GM19395 (cell line): ENCODE measurements at regions not wholly inside any gene's neighbourhood (a gene's known extent, or its start where the extent isn't known, plus 50 kb on each side); places are given as distances from the start of the nearest gene placed in this dataset.

Source experiments
- ATAC-seq: cut with Tn5 transposase; IDR thresholded peaks from one replicate; pipeline ENCODE4 v1.9.1; 2021; ENCODE audit warnings: mild to moderate bottlenecking, moderate library complexity; ENCODE audit not compliant: unreplicated experiment

DNA sequence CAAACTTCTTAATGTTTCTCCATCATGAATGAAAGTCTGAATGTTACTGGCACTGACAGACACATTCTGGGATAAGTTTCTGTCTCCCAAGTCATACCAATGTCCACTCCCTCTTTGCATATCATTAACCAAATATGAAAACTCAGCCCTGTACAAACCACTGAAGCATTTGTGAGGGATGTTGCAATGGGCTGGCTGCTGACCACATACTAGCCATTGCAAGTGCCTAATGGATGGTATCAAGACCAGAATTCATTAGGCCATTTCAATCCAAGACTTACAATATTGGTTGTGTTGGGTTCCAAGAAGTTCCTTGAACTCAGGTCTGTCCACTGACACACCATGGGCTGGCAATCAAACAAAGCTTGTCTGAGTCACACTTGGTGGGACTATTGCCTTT lies 73.8 kb downstream of the CBLN2 start:
- ATAC-seq = no peak

DNA sequence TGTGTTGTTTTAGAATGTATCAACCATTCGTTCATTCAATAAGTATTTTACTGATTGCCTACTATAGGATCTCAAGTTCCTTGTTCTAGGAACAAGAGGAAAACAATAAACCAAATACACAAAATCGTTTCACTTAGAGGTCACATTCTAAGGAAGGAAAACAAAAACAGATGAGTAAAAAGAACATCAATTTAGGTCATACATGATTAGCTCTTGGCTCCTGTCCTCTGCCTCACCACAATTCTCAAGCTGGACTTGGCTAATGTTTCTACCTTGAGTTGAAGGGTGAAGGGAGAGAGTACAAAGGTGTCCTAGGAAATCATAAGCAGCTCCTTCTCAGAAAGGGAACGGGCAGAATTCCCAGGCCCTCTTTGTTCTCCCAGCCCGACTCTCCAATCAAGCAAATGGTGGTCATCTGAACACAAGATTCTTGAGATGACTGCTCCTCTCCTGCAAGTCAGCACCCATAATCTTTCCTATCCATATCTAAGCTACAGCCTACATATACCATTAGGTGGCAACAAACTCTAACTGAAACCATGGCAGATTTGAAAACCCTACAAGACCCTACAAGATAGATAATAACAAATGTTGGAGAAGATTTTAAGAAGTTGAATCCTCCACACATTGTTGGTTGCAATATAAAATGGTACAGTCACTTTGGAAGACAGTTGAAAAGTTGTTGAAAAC lies 76.0 kb downstream of the CBLN2 start:
- ATAC-seq = peak; percentile 53

DNA sequence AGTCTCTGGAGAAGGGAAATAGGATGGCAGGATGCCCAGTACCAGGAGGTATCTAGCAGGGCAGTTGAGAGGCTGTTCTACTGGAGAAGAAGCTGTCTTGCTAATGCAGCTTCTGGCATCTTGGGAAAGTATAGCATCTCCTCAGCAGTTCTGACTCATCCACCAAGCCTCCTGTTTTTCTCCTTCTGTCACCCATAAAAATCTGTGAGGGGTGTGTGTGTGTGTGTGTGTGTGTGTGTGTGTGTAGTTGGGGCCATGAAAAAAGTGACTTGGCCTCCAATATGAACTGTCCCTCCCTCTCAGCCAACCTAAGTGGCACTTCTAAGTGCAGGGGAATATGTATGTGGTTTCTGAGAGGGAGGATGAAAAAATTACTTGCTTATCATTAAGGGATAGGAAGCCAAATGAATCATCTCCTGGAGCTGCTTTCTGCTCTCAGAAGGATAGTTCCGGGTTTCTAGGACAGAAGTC lies 83.9 kb downstream of the CBLN2 start:
- ATAC-seq = no peak

DNA sequence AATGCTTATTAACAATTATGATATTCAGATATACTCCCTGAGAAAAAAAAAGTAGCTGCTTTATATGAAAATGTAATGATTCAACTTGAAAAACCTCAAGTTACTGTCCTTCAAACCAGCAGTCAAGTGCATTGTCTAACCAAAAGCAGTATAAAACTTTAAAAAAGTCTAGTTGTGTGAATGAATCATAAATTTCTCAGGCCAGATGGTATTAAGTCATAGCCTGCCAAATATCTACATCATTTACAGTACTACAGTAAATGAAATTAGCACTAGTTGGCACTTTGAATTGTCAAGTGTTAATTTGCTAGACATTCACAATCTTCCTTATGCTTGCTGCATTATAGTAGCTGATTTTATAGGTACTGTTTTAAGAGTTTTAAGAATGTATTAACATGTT lies 85.9 kb downstream of the CBLN2 start:
- no peak for ATAC-seq

DNA sequence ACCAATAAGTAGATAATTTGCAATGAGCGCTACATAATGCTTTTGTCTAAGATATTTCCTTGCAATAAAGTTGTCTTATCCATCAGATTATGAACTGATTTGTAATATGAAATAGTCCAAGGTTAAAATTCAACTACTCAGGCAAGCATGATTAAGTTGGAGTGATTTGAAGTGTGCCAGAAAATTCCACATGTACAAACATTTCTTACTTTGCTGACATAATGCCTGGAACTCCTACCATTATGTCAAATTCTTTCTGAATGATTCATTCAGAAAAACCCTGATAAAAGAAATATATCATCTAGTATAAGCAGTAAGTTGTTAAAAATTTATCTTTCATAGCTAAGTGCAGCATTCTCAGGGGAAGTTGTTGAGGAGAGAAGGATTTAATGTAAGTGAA lies 87.3 kb downstream of the CBLN2 start:
- ATAC-seq = no peak

DNA sequence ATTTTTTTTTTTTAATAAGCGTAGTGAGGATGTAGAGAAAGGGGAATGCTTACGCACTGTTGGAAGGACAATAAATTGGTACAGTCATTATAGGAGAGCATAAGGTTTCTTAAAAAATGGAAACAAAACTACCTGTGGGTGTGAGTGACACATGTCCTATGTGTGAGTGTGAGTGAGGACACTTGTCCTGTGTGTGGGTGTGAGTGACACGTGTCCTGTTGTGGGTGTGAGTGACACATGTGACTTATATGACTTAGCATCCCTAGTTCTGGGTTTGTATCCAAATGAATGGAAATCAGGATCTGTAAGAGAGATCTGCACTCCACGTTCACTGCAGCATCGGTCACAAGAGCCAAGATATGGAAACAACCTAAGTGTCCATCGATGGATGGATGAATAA lies 91.8 kb downstream of the CBLN2 start:
- no peak for ATAC-seq

DNA sequence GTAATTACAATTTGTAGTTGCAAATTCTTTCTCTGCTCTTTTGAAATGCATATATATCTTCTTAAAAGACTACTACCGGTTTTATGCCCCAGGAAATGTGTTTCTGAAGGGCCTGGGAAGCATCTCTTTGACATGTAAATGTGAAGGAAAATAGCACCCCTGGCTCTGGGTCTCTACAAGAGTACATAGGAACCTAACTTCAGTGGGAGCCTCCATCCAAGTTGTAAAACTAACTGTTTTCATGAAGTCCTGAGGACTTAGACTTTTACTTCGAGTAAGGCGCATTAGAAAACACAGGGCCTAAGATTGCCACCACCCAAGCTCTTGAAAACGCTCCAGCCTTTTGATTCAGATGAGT lies 99.4 kb downstream of the CBLN2 start:
- no peak for ATAC-seq

DNA sequence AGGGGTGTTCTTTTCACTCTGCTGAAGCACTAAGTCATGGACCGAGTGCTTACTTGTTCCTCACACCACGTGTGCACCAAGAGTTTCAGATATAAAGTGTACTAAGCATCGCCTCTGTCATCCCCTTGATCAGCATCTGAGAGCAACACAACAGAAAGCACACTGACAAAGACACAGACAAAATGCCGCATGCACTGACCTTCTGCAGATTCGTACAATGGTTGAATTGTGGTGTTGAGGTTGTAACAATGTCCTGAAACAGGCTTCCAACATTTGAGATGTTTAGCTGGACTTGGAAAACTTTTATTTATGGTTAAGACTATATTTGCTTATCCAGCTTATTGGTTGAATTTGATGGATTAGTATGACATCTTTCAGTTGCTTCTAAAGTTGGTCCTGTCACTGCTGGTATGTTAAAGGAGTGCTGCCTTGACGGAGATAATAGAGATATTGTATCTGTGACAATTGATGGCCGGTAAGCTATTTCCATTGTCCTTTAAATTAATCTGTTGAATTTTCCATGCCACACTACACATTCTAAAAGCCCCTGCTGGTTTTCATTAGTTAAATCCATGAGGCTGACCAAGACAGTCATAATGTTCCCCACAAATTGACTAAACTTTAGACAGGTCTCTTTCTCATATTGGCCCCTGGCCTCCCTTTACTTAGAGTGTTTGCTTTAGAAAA lies 99.9 kb downstream of the CBLN2 start:
- ATAC-seq = no peak

DNA sequence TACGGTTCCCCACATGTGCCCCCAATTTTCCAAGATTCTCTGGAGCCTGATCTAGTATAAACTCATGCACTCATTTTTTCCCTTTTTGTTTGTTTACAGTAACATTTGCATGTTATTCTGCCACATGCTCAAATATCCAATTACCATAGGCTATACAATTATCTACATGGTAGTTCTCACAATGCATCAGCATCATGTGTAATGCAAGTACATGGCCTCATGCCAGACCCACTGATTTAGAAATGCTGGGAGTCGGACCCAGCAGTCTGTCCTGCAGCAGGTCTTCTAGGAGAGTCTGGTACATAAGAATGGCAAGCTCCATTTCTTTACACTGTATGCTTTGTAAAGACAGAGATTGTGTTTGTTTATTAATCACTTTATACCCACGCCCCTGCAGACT lies 107.7 kb downstream of the CBLN2 start:
- no peak for ATAC-seq

DNA sequence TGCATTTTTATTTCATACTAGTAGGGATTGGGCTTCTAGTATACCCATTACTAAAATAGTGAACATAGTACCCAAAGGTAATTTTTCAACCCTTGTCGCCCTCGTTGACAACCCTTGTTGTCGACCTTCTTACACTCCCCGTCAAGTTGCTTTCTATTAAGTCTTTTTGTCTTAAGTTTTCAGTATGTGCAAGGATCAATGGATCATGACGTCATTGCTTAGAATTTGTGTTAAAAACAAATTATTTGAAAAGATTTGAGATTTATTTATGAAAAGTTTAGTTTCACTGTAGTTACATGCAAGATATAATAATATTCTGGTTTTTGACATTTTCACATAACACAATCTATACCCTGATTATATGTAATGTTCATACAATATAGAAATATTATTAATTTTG lies 110.4 kb downstream of the CBLN2 start:
- ATAC-seq = no peak

DNA sequence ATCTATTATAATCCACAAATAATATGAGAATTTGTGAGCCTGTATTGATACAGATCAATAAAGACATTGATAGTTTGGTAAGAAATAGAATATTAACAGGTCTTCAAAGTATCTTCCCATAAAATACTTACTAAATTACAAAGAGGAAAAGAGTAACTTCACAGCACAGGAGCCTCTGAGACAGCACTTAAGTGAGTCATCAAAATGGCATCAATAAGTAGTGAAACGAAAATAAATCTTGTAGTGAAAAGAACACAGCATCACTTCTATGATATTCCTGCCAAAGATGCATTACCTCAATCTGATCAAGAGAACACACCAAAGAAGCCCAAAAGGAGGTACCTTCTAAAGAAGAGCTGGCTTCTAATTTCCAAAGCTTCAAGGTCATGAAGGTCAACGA lies 116.4 kb downstream of the CBLN2 start:
- ATAC-seq = no peak

DNA sequence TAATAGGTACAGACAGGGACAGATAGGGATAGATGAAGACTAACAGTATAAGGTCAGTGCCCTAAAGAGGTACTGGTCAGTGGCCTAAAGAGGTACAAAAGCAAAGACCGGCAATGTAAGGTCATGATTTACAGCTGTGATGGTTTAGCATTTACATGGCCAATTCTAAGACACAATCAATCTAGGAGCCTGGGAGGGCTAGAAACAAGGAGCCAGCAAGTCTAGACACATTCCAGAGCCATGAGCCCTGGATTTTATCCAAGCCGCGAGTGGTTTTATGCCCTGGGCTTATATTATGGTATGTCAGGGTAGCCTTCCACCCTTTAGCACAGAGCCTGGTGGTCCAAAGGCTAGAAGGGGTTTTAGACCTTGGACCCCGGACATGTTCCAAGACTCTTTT lies 124.2 kb downstream of the CBLN2 start:
- ATAC-seq = no peak

DNA sequence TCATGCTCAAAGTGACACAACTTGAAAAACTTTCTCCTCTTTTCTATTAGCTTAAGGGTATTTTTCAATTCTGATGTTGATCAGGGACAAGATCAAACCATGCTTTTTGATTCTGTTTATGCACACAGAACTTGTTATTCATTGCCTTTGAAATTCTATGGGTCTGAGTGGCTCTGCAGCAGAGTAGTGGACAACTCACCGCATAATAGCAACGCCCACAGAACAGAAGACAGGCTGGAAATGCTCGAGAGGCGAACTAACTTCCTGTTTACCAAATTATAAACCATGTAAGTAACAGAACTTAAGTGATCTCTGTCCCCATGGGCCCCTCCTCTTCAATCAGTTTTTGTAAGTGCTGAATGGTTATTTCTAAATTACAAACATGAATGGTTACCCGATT lies 131.2 kb downstream of the CBLN2 start:
- ATAC-seq = no peak

DNA sequence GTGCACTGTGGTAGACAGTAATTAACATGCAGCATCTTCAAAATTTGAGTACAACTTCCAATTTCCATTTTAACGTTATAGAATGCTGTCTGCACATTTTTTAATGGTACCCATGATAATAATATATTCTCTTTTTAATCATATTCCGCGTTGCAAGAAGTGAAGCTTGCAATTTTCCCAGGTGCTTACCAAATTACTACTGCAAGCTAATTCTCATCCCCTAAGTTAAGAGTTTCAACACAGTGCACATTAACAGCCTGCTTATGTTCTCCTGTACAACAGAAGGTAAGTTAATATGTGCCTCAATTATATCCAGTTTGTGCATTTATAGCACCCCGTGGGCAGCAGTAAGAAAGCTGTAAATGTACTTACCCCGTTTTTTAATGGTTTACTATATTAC lies 132.9 kb downstream of the CBLN2 start:
- no peak for ATAC-seq

DNA sequence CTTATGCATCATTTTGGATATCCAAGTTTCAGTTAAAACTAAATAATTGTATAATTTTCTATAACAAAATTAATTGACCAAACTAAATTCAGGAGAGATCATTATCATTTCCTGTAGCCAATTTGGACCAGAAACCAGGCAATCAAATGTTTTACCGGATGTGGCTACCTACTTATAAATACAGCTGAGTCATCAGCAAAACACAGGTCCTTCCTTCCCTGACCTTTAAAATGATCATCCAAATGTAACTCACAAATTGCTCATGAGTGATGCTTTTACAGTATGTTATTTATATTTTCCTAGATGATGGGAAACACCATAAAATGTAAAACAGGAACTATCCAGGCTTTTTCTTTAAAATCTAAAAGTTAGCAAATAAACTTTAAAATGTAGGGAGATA lies 133.7 kb downstream of the CBLN2 start:
- no peak for ATAC-seq

DNA sequence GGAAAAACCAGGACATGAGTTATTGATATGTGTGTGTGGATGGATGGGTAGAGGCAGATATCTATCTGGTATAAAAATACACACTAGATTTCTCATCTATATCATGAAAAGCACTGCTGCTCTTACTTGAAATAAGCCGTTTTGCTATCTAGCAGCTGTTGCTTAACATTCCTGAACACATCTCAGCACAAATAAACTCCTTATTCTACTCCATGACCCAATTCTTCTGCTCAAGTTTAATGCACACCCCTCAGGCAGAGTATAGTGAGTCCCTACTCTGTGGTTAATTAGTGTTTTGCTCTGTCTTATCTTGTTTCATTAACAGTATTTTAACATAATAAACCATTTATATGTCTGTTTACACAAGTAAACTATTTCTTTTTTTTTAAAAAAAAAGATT lies 134.2 kb downstream of the CBLN2 start:
- ATAC-seq = no peak

DNA sequence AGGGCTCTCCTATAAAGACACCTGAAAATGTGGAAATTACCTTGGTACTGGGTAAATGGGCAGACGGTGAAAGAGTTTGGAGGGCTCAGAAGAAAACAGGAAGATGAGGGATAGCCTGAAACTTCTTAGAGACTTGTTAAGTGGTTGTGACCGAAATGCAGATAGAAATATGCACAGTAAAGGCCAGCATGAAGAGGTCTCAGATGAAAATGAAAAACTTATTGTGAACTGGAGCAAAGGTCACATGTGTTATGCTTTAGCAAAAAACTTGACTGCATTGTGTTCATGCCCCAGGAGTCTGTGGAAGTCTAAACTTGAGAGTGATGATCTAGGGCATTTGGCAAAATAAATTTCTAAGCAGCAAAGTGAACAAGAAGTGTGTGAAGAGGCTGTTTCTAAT lies 137.1 kb downstream of the CBLN2 start:
- no peak for ATAC-seq

DNA sequence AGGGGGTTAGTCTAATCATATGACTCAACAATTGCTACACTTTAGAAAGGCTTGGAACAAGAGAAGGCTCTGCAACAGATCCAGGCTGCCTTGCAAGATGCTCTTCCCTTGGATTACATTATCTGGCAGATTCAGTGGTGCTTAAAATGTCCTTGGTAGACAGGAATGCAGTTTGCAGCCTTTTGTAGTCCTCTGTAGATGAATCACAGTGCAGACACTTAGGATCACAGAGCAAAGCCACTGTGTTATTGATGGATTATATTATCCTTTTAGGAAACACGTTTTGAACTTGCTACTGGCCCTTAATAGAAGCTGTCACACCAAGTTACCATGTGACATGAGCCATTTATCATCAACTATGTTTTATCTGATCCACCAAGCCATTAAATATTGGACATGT lies 152.2 kb downstream of the CBLN2 start:
- no peak for ATAC-seq

DNA sequence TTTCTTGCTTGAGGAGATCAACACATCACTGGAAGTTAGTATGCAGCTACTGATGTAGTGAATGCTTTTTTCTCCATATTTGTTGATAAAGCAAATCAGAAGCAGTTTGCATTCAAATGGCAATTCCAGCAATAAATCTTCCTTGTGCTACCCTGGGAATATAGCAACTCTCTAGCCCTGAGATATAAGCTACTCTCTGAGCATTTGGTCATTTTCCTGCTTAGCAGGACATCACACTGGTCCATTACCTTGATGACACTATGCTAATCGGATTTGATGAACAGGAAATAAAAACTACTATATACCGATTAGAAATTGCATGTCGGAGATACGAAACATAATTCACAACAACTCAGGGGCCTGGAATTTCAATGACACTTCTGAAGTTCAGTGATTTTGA lies 152.7 kb downstream of the CBLN2 start:
- no peak for ATAC-seq

DNA sequence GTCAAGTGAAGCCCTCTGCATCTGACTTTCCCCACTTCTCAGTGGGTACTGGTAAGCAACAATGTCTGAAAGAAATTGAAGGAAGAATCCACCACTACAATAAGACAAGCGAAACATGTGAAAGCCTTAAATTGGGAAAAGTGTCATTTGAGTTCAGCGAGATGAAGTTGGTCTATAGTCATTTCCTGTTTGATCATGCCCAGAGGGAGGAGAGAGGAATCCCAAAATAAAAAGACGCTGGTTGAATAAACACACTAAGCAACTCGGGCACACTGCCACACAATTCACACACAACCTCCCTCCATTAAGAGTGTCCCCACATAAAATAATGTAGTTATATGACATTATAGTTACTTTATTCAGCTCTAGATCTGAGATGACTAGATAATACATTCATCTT lies 166.1 kb downstream of the CBLN2 start:
- no peak for ATAC-seq

DNA sequence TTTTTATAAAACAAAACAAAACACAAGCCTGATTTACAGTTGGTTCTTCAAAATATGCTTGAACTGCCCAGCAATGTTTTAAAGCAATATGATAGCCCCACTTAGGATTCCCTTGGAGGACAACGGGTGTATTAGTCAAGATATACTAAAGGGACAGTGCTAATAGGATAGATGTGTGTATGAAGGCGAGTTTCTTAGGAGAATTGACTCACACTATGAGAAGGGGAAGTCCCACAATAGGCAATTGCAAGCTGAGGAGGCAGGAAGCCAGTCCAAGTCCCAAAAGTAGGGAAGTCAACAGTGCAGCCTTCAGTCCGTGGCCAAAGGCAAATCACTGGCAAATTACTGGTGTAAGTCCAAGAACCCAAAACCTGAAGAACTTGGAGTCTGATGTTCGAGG lies 167.9 kb downstream of the CBLN2 start:
- ATAC-seq = no peak

DNA sequence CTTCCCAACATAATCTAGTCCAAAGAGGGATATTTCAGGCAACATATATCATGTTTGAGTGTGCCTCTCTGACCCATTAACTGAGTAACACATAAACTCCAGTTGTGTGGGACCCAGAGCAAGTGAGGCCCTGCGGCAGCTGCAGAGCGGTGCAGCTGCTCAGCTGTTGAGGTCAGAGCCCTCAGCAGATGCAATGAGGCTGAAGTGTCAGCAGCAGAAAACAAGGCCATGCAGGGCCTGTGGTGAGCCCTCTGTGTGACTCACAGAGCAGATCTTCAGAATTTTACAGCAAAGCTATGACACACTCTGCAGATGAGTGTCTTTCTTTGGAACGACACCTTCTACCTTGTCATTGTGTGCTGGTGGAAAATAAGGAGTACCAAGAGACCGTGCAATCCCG lies 168.5 kb downstream of the CBLN2 start:
- ATAC-seq = no peak

DNA sequence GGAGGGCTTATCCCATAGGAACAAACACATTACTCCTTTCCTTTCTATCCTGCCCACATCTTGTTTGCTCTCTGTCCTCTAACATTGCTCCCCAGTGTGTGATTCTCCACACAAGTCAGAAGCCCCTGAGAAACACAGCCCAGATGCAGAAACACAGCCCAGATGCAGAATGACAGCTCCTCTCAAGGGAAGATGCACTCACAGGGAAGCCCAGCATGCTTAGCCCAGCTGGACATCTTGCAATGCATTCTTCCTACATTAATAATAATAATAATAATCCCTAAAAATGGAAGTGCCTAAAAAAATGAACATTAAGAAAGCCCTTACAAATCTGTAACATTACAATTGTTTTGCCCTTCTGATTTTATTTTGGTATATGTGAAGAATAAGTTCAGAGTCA lies 172.1 kb downstream of the CBLN2 start:
- no peak for ATAC-seq
